ENCODE measurements at regions not wholly inside any gene's neighbourhood (a gene's known extent, or its start where the extent isn't known, plus 50 kb on each side); places are given as distances from the start of the nearest gene placed in this dataset.

DNA sequence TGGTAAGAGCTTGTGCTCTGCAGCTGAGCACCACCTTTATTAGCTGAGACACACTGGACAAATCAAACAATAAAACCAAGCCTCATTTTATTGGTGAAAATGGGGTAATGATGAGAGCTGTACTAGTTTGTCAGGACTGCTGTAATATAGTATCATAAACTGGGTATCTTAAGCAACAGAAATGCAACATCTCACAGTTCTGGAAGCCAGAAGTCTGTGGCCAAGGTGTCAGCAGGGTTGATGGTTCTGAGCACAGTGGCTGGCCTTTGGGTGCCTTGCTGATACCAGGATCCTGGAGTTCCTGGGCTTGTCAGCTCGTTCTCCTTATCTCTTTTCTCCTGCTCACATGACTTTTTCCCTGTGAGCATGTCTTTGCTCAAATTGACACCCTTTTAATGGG, 513.1 kb downstream of the IRX1 start:
- DNase-seq (ENCODE audit: low read depth, low spot score) = no peak

DNA sequence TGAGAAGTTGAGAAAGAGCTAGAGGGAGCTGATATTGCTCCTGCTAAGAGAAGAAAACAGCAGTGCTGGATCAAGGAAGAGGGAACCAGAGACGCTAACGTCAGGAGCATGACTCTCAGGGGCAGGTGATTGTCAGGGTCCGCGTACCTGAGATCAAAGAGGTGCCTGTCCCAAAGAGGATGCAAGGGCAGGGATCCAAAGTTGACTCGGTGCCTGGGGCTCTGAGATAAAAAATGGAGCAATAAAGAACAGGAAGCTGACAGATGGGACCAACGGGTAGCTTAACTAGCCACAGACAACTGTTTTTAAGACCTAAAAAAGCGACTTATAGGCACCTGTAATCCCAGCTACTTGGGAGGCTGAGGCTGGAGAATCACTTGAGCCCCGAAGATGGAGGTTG, 517.8 kb downstream of the IRX1 start:
- no peak for DNase-seq (ENCODE audit: low read depth, low spot score)

DNA sequence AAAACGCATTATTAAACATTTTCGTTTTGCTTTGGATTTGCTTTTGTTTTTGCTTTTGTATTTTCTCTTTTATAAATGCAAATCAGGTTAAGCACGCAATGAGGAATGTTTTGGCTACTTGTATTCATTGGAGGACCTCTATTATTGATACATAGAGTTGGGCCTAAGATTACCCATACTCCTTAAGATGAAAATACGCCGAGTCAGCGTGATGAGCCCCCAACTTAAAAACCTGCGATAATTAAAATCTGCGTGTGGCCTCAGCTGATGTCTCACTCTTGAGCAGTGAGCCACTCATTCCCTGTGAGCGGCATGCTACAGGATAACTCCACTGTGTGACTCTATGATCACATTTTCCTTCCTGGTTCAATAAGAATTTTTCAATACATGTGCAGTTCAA, 518.3 kb downstream of the IRX1 start:
- DNase-seq (ENCODE audit: low read depth, low spot score) = no peak

DNA sequence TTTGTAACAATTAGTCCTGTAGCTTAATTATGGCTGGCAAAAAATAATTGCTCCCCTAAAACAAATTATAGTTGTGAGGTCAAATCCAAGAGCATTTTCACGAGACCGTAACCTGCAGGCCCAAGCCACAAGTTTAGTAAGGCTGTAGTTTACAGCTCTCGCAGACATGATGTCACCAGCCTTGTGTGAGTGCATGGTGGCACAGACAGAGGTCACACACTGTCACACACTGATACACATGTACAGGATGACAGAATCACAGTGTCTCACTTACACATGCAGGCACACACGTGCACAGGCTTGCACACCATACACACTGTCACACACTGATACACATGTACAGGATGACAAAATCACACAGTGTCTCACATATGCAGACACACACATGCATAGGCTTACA, 518.8 kb downstream of the IRX1 start:
- DNase-seq (ENCODE audit: low read depth, low spot score) = no peak

DNA sequence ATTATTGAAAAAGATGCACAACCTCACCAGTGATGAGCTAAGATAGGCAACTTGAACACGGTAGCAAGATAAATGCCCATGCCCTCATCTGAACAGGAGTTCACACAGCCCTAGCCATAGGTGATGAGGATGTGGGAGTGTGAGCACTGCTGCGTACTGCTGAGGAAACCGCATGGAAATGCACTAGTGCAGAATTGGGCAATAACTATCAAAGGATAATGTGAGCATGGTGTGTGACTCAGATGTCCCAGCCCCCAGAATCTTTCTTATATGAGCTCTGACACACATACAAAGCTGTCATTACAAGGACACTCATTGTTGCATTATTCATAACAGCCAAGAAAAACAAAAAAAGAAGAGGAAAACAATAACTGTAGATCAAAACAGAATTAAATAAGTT, 521.2 kb downstream of the IRX1 start:
- DNase-seq (ENCODE audit: low read depth, low spot score) = no peak

DNA sequence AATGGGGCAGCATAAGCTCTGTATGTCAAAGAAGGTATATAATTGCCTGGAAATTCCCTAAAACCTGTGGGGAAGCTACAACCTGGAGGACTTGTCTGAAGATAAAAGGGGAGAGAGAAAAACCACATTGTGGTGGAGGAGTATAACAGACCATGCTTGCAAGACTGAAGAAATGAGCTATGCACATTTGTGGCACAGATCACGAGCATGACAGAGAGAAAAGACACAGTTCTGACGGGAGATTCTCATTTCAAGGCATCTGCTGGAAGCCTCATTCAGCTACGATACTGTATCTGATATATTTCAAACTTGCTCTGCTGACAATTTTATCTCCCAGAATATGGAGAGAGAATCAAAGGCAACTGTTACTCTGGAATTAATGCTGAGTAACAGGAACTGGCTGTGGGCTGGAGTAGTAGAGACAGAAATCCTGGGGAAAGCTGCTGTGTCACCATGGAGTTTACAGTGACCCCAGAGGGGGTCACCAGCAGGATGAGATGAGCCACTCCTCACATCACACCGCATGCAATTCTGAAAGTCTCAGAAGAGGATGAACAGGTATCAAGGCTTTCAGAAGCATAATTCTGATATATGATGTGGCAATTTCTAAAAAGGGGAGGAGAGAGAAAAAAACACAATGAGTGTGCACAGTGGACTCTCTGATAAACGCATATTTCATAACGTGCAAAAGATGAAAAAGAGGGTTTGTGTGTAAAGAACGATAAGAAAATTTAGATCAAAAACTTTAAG, 528.8 kb downstream of the IRX1 start:
- DNase-seq (ENCODE audit: low read depth, low spot score) = no peak

DNA sequence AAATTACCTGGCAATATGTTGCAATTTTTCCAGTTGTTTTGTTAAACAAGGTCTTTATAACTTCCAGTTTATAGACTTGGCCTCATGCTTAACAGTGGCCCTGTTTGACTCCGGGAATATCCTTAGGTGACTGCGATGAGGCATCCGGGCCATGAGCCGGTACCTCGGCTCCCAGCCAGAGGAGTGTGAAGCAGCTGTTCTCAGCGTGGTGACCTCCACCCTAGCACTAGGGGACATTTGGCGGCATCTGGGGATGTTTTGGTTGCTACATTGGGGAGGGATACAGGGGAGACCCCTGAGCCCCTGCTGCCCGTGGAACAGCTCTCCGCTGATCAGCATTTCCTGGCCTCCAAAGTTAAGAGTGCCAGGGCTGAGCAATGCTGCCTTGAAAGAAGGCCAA, 533.4 kb downstream of the IRX1 start:
- no peak for DNase-seq (ENCODE audit: low read depth, low spot score)

DNA sequence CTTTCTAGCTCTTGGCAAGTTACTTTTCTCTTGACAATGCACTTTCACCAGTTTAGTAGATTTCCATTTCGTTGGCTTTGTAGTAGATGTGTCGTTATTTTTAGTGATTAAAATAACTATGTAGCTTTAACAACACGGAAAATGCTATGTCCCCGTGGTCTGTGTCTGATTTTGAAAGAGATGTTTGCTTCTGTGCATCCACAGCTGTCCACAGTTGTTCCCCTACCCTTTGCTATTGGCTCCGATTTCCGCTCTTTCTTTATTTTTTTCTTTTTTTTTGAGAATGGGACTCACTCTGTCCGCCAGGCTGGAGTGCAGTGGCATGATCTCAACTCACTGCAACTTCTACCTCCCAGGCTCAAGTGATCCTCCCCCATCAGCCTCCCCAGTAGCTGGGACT, 533.9 kb downstream of the IRX1 start:
- no peak for DNase-seq (ENCODE audit: low read depth, low spot score)

DNA sequence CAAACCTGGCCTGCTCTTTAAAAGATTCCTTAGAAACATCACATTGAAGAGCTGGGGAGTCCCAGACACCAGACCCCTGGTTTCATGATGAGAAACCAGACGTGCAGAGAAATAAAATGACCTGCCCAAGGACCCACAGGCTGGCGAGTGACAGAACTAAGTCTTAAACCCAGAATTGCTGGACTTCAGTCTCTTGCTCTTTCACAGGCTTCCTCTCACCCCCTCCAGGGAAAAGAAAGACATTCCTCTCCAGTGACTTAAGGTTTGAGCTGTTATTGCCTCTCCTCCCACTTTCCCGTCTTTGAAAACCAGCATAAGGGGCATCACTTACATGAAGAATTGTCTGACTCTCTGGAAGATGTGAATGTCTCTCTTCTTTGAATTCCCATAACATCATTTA, 535.2 kb downstream of the IRX1 start:
- DNase-seq (ENCODE audit: low read depth, low spot score) = no peak

DNA sequence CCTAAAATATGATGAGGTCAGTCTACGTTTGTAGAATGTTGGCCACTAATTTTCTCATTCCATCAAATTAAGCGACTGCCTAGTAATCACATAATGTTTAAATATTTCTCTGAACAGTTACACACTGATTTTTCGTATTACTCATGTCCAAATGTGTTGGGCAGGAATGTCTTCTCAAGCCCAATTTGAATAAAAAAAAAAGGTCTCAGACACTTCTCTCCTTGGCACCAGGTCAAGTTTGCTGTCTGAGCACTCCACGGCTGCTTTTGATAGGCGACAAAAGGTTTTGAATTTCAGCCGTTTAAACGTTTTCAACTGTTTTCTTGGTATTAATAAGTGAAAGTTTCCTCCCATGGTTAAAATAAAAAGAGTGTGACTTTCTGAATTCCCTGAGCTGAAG, 542.1 kb downstream of the IRX1 start:
- DNase-seq (ENCODE audit: low read depth, low spot score) = no peak

DNA sequence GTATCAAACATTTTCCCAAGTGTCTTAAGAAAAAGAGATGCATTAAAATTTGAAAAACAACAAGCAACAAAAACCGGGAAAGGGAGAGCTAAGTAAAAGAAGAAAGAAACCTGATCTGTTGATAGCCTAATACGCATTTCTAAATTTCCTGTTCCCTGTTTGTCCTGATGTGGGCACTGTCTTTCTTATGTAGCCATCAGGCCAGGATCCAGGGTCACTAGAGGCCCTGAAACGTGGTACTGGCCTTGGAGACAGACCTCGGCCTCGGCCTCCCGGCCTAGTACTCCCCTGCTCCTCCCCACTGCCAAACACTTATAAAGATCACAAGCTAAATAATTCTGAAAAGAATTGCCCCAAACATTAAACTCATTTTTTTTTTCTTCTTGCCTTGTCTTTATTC, 547.2 kb downstream of the IRX1 start:
- DNase-seq (ENCODE audit: low read depth, low spot score) = no peak

DNA sequence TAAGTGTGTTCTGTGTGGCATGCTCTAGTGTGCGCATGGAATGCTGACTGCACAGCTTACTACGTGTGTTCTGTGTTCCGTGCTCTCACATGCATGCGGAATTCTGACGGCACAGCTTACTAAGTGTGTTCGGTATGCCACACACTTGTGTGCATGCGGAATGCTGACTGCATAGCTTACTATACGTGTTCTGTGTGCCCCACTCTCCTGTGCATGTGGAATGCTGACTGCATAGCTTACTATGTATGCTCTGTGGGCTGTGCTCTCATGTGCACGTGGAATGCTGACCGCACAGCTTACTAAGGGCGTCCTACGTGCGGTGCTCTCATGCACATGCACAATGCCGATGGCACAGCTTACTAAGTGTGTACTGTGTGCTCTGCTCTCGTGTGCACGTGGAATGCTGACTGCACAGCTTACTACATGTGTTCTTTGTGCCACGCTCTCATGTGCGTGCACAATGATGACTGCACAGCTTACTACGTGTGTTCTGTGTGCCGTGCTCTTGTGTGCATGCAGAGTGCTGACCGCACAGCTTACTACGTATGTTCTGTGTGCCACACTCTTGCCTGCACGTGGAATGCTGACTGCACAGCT, 548.9 kb downstream of the IRX1 start:
- DNase-seq (ENCODE audit: low read depth, low spot score) = no peak

DNA sequence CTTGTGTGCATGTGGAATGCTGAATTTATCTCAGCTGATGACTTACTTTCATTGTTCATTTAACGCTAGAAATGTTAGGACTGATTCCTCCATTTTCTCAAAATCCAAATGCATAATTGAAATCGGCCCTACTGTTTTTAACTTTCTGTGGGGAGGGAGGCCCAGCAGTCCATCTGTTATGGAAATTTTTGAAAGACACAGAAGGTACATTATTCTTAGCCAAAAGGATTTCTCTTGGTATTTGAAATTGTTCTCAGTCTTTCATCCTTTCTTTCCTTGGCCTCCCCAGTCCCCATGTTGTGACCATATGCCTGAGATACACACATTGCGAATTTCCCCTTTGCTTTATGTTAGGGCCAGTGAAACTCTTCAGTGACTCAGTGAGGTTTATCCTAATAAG, 549.9 kb downstream of the IRX1 start:
- DNase-seq (ENCODE audit: low read depth, low spot score) = no peak

DNA sequence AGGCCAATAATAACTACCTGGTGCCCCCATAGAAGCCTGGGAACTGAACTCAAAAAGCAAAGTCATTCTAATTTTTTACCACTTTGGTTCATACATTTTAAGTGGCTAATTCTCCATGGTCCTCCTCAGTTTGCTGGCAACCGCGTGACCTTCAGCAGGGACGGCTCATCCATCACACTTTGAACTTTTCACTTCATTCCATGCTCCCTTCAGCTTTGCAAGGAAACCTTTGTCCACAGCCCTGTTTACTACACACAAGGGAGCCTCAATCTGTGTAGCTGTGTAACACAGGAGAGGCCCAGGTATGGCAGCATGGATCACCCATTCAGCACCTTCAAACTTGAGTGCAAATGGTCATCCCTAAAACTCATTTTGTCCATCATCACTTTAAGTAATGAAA, 552.4 kb downstream of the IRX1 start:
- DNase-seq (ENCODE audit: low read depth, low spot score) = no peak

DNA sequence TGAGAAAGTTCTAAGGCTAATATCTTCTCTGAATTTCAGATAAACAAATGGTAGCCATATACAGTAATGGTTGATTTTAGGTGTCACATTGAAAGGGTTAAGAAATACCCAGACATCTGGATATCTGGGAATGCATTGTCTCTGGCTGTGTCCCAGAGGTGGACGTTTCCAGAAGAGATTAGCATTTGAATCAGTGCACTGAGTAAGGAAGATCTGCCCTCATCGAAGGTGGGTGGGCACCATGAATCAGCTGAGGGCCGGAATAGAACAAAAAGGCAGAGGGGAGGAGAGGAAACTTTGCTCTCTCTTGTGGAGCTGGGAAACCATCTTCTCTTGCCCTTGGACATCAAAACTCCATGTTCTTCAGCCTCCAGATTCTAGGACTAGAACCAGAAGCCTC, 554.4 kb downstream of the IRX1 start:
- no peak for DNase-seq (ENCODE audit: low read depth, low spot score)

DNA sequence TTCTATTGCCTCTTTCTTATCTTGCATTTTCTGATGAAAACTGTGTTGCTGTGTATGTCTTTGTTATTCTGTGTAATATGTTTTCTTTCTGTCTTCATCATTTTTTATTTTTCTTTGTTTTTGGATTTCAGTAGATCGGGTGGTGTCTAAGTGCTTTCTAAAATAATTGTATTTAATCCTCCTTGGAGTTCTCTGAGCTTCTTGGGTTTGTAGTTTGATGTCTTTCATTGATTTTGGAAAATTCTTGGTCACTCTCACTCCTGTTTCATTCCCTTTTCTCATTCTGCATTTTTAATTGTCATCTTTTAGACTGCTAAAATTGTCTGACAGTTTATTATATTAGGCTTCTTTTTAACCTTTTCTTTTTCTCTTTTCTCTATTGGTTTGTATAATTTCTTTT, 560.5 kb downstream of the IRX1 start:
- DNase-seq (ENCODE audit: low read depth, low spot score) = no peak

DNA sequence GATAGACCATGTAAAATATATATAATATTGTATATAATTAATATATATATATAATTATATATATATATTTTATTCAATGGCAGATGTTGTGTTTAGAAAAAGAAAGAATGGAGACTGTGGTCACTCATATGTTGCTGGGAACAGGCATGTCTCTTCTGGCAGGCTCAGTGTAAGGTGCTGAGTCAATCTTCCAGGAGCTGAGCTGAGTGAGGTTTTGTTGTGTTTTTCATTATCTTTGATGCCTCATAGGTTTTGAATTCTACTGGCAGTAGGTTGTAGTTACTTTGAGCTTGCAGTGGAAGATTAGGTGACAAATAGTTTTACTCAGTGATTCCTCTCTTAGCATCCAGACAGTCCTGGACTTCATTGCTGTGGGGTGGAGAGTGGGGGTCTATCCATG, 561.3 kb downstream of the IRX1 start:
- DNase-seq (ENCODE audit: low read depth, low spot score) = no peak

DNA sequence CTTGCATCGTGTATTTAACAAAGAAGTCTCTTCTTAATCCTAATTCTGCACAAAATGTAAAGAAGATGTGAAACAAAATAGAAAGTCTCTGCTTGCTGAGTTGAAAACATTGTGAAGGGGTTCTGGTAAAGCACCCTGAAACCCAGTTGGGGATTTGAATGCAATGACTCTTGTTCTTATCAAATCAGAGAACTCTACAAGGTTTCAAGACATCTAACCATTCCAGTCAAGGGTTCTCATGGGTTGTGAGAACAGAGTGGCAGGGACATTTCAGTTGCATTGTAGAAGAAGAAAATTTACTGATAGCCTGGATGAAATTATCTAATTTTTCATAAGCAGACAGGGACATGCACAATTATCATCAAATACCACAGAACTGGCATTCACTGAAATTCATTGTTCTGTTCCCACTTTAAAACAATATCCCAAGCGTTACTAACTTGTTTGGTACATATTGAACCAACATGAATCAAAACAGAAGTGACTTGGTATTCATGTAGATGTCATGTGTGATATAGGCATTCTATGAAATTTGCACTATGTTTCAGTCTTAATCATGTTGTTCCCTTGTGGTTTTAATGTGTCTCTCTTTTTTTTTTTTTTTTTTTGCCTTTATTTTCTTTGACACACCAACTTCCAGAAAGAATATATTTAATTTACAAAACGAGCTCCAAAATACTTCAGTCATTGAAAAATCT, 563.3 kb downstream of the IRX1 start:
- DNase-seq (ENCODE audit: low read depth, low spot score) = no peak

DNA sequence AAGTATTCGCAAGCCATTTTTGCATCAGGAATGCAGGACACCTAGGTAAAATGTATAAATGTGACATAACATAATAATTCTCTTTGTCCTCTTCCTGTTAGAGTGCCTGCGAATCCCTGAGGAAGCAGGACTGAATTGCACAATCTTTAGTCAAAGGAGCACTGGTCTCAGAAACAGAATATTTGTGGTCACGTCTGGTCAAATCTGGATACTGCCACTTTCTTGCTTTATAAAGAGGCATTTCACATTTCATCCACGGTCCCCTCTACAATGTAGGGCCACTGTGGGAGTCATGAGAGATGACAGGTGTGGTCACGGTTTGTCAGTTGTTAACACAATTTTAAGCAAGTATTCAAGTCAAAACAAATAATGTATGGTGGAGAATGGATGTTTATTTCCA, 564.0 kb downstream of the IRX1 start:
- DNase-seq (ENCODE audit: low read depth, low spot score) = no peak

DNA sequence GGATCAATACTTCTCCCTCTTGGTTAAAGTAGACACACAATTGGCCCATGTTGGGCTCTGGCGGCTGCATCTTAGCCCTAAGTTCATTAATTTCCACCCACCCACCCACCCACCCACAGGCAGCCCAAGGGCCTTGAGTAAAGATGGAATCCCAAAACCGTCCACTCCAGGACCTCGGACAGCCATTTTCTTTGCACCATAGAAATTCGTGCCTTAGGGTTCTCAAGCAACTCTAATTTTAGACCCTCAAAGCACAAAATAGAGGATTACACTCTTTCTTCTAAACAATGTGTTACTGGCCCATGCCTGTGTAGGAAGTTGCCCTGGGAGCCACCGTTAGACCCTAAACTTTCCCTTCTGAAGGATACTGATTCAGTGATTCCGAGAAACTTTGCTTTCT, 568.5 kb downstream of the IRX1 start:
- no peak for DNase-seq (ENCODE audit: low read depth, low spot score)

DNA sequence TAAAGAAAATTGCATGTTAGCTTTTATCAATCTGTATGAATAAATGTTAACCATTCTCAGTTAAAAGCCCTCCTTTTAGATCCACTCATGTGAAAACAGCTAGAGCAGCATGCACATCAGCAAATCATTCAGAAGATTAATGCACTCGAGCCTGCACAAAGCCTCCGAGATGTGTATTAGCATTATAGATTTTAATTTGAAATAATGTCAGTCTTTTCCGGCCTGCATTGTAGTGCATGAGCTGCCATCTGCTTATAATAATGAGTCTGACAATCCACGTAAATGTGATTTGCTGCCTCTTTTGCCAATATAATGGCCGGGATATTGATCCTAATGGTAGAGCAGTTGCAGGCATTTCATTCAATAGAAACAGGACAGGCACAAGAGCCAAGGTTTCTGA, 585.1 kb downstream of the IRX1 start:
- DNase-seq (ENCODE audit: low read depth, low spot score) = no peak

DNA sequence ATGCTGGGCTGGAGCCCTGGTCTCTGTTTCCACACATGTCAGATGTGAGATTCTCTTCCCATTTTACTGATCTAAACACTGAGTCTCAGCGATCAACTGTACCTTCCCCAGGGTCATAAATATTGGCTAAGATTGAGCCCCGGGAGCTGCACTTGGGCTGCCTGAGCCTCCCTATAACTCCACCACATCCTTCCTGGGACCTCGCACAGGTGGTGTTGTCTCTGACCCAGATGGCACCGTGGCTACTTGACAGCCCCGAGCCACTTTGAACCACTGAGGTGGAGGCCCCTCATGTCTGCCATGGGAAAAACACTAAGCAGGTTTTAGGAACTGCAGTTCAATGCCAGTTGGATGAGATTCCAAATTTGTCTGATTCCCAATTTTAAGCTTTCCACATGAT, 586.5 kb downstream of the IRX1 start:
- DNase-seq (ENCODE audit: low read depth, low spot score) = no peak

DNA sequence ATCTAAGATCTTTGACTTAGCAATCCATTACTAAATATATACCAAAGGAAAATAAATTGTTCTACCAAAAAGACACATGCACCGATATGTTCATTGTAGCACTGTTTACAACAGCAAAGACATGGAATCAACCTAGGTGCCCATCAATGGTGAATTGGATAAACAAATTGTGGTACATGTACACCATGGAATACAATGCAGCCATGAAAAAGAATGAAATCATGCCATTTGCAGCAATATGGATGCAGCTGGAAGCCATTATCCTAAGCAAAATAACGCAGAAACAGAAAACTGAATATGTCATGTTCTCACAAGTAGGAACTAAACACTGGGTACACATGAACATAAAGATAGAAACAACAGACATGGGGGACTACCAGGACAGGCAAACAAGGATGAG, 589.5 kb downstream of the IRX1 start:
- no peak for DNase-seq (ENCODE audit: low read depth, low spot score)

Measured in iPS DF 19.7 (cell line).